H1 (cell line): ENCODE measurements at regions not wholly inside any gene's neighbourhood (a gene's known extent, or its start where the extent isn't known, plus 50 kb on each side); places are given as distances from the start of the nearest gene placed in this dataset.
"Not testable (repeated sequence)": the region's sequence is repeated elsewhere in the genome, so short reads cannot be mapped to it uniquely, and the experiment has no call there.

Experiments
- CTCF ChIA-PET: fragments of 300-600 bp; sonication (Branson Sonifier 250); formaldehyde crosslinking; loops from one replicate; lab custom pipeline; 2021; ENCODE audit not compliant: partially characterized antibody; lab: Charles Lee
- POLR2A ChIA-PET: fragments of 300-600 bp; sonication (Branson Sonifier 250); formaldehyde crosslinking; loops from one replicate; lab custom pipeline; 2021; ENCODE audit warnings: inconsistent platforms; ENCODE audit not compliant: partially characterized antibody; lab: Charles Lee
- DNase-seq, 2 experiments: peaks; one replicate each; pipeline versions ENCODE4 v3.0.0 to v3.0.0-alpha.2; 2010 to 2022; ENCODE audit warnings: low spot score in 2 of 2, low read depth in 1 of 2, mixed read lengths in 1 of 2
- FAIRE-seq: peaks from 2 replicates; lab custom pipeline; 2011; peaks lifted over from hg19 to GRCh38; lab: Jason Lieb, UNC
- H2AFZ ChIP-seq: 2 replicates; pipeline ENCODE4 v1.8.1; 2012; ENCODE audit warnings: low read length, inconsistent platforms
- H2AK5ac ChIP-seq: 2 replicates; pipeline ENCODE4 v1.6.1; 2013; ENCODE audit warnings: low read depth, low read length
- H2BK120ac ChIP-seq: replicated peaks from 2 replicates; pipeline ENCODE3; 2013; ENCODE audit warnings: low read depth, low read length, inconsistent platforms
- H2BK12ac ChIP-seq: 2 replicates; pipeline ENCODE4 v1.6.1; 2013; ENCODE audit warnings: low read depth, low read length
- H2BK15ac ChIP-seq: 2 replicates; pipeline ENCODE4 v1.6.1; 2013; ENCODE audit warnings: low read length
- H2BK20ac ChIP-seq: 2 replicates; pipeline ENCODE4 v1.6.1; 2013; ENCODE audit warnings: low read length
- H2BK5ac ChIP-seq: 2 replicates; pipeline ENCODE4 v1.6.1; 2013; ENCODE audit warnings: low read depth, low read length
- H3K14ac ChIP-seq: 2 replicates; pipeline ENCODE4 v1.6.1; 2013; ENCODE audit warnings: inconsistent platforms; ENCODE audit not compliant: insufficient read length
- H3K18ac ChIP-seq: 2 replicates; pipeline ENCODE4 v1.6.1; 2013; ENCODE audit warnings: low read length; ENCODE audit errors: extremely low read depth
- H3K23ac ChIP-seq: 2 replicates; pipeline ENCODE4 v1.6.1; 2013; ENCODE audit warnings: inconsistent platforms; ENCODE audit not compliant: insufficient read length
- H3K23me2 ChIP-seq: 2 replicates; pipeline ENCODE4 v1.6.1; 2013; ENCODE audit warnings: low read depth, low read length
- H3K27ac ChIP-seq: 2 replicates; pipeline ENCODE4 v1.6.1; 2011; ENCODE audit warnings: low read depth, low read length, inconsistent platforms
- H3K27me3 ChIP-seq, 4 experiments: replicated peaks in 1 of 4; 1 replicate in 1 of 4; 2 replicates in 3 of 4; pipeline versions ENCODE4 v1.6.1 to v1.8.1; 2011 to 2013; ENCODE audit warnings: low read length in 3 of 4, mild to moderate bottlenecking in 3 of 4, inconsistent platforms in 2 of 4, mixed read lengths in 2 of 4, moderate library complexity in 1 of 4; ENCODE audit not compliant: control insufficient read depth in 3 of 4, insufficient read depth in 3 of 4; ENCODE audit errors: extremely low read depth in 1 of 4
- H3K36me3 ChIP-seq, 4 experiments: 2 replicates each; pipeline versions ENCODE4 v1.6.1 to v1.8.1; 2011 to 2013; ENCODE audit warnings: mild to moderate bottlenecking in 4 of 4, low read length in 3 of 4, moderate library complexity in 2 of 4, control low read depth in 1 of 4, inconsistent platforms in 1 of 4; ENCODE audit not compliant: insufficient read depth in 4 of 4, control insufficient read depth in 2 of 4
- H3K4ac ChIP-seq: replicated peaks from 2 replicates; pipeline ENCODE3; 2013; ENCODE audit warnings: low read length, low read depth, mixed read lengths, inconsistent platforms; ENCODE audit not compliant: insufficient read length
- H3K4me1 ChIP-seq, 4 experiments: replicated peaks in 1 of 4; 1 replicate in 1 of 4; 2 replicates in 3 of 4; pipeline versions ENCODE4 v1.6.1 to v1.8.1; 2011 to 2013; ENCODE audit warnings: low read length in 3 of 4, inconsistent platforms in 2 of 4, mixed read lengths in 1 of 4; ENCODE audit not compliant: insufficient read depth in 4 of 4, control insufficient read depth in 3 of 4
- H3K4me2 ChIP-seq, 2 experiments: 2 replicates each; pipeline versions ENCODE4 v1.6.1 to v1.8.1; 2011 to 2013; ENCODE audit warnings: low read depth in 2 of 2, low read length in 2 of 2, control low read depth in 1 of 2, inconsistent platforms in 1 of 2, mild to moderate bottlenecking in 1 of 2; ENCODE audit not compliant: insufficient read depth in 1 of 2
- H3K4me3 ChIP-seq, 4 experiments: fragments of 200-600, 300-600 bp in 1 of 4; sonication (generic), shearing (Covaris generic), sonication (Bioruptor Twin) in 1 of 4; 2 replicates each; pipeline versions ENCODE4 v1.5.1 to v1.8.1; 2011 to 2016; ENCODE audit warnings: low read length in 4 of 4, low read depth in 3 of 4, control low read depth in 2 of 4, inconsistent platforms in 2 of 4, mild to moderate bottlenecking in 2 of 4, mixed read lengths in 1 of 4, moderate library complexity in 1 of 4; ENCODE audit not compliant: insufficient read depth in 2 of 4; ENCODE audit errors: extremely low read depth in 1 of 4
- H3K56ac ChIP-seq: replicated peaks from 2 replicates; pipeline ENCODE3; 2013; ENCODE audit warnings: low read depth, mild to moderate bottlenecking, mixed read lengths, low read length, inconsistent platforms; ENCODE audit not compliant: insufficient read length
- H3K79me1 ChIP-seq: 2 replicates; pipeline ENCODE4 v1.6.1; 2013; ENCODE audit warnings: low read depth, low read length, control low read depth
- H3K79me2 ChIP-seq, 2 experiments: 2 replicates each; pipeline versions ENCODE4 v1.6.1 to v1.8.1; 2012 to 2013; ENCODE audit warnings: low read length in 2 of 2, mild to moderate bottlenecking in 2 of 2, inconsistent platforms in 1 of 2; ENCODE audit not compliant: insufficient read depth in 2 of 2, control insufficient read depth in 1 of 2
- H3K9ac ChIP-seq, 4 experiments: replicated peaks in 1 of 4; 1 replicate in 1 of 4; 2 replicates in 3 of 4; pipeline versions ENCODE4 v1.6.1 to v1.8.1; 2011 to 2013; ENCODE audit warnings: low read depth in 3 of 4, low read length in 3 of 4, control low read depth in 2 of 4, mild to moderate bottlenecking in 2 of 4, moderate library complexity in 2 of 4, inconsistent platforms in 1 of 4; ENCODE audit errors: extremely low read depth in 1 of 4
- H3K9me3 ChIP-seq, 2 experiments: 2 replicates each; pipeline versions ENCODE4 v1.6.1 to v1.8.1; 2012 to 2013; ENCODE audit warnings: mild to moderate bottlenecking in 2 of 2, moderate library complexity in 2 of 2, control low read depth in 1 of 2, inconsistent platforms in 1 of 2, low read depth in 1 of 2, low read length in 1 of 2, mixed read lengths in 1 of 2; ENCODE audit not compliant: insufficient read depth in 2 of 2
- H4K20me1 ChIP-seq, 2 experiments: replicated peaks in 1 of 2; 2 replicates each; pipeline versions ENCODE3 to v1.8.1; 2011 to 2013; ENCODE audit warnings: inconsistent platforms in 2 of 2, low read length in 2 of 2, mild to moderate bottlenecking in 1 of 2; ENCODE audit not compliant: insufficient read depth in 2 of 2, control insufficient read depth in 1 of 2
- H4K5ac ChIP-seq: 2 replicates; pipeline ENCODE4 v1.6.1; 2013; ENCODE audit warnings: low read length, low read depth, mixed read lengths, inconsistent platforms; ENCODE audit not compliant: insufficient read length
- H4K8ac ChIP-seq: 2 replicates; pipeline ENCODE4 v1.8.0; 2013; ENCODE audit warnings: mild to moderate bottlenecking, moderate library complexity, low read length, inconsistent platforms; ENCODE audit not compliant: insufficient read depth; ENCODE audit errors: extremely low read depth
- H4K91ac ChIP-seq: replicated peaks from 2 replicates; pipeline ENCODE3; 2013; ENCODE audit warnings: low read length, mixed read lengths, inconsistent platforms; ENCODE audit not compliant: insufficient read length
- WGBS, 2 experiments: shearing (Covaris generic) in 1 of 2; methylation state at CpG; one replicate each; pipeline versions ENCODE4 v1.1.6 to v1.1.7; 2013 to 2015; ENCODE audit warnings: low lambda C conversion rate in 2 of 2, mixed read lengths in 2 of 2, inconsistent platforms in 1 of 2, low coverage in 1 of 2, missing lambda C conversion rate in 1 of 2; ENCODE audit not compliant: insufficient replicate concordance in 2 of 2, insufficient coverage in 1 of 2, insufficient read length in 1 of 2; ENCODE audit errors: extremely low coverage in 1 of 2, missing lambda C conversion rate in 1 of 2; 5-methylcytosine and 5-hydroxymethylcytosine counted together

GRCh38 chr21:9823197-9824157 lies 697.9 kb upstream of the TPTE start:
- H2BK120ac ChIP-seq, H2BK5ac ChIP-seq, H3K14ac ChIP-seq, H2BK15ac ChIP-seq, H3K18ac ChIP-seq, H3K9ac ChIP-seq, H3K79me2 ChIP-seq, CTCF ChIA-PET, H3K27me3 ChIP-seq, H2AK5ac ChIP-seq, H4K8ac ChIP-seq, H3K23ac ChIP-seq, H2BK12ac ChIP-seq, H3K56ac ChIP-seq, H3K27ac ChIP-seq, H3K9me3 ChIP-seq, H3K4ac ChIP-seq, H3K4me1 ChIP-seq, H2AFZ ChIP-seq, H2BK20ac ChIP-seq, H3K23me2 ChIP-seq, H3K36me3 ChIP-seq, H3K79me1 ChIP-seq, H4K20me1 ChIP-seq, H3K4me2 ChIP-seq, DNase-seq, H4K91ac ChIP-seq, H4K5ac ChIP-seq, FAIRE-seq, POLR2A ChIA-PET, H3K4me3 ChIP-seq: not testable (repeated sequence)
- WGBS, 2 experiments, result no CpG with 5 or more reads among the region's 65 CpGs

GRCh38 chr21:9830801-9831200 lies 690.6 kb upstream of the TPTE start:
- H3K23ac ChIP-seq, H3K4me3 ChIP-seq, H3K36me3 ChIP-seq, H2AFZ ChIP-seq, H2BK5ac ChIP-seq, H4K91ac ChIP-seq, H3K18ac ChIP-seq, H4K8ac ChIP-seq, H4K5ac ChIP-seq, H2AK5ac ChIP-seq, H2BK12ac ChIP-seq, H3K9me3 ChIP-seq, H3K4me1 ChIP-seq, H3K79me2 ChIP-seq, H3K14ac ChIP-seq, H4K20me1 ChIP-seq, POLR2A ChIA-PET, H3K9ac ChIP-seq, H3K27ac ChIP-seq, FAIRE-seq, H2BK20ac ChIP-seq, H2BK15ac ChIP-seq, H3K4ac ChIP-seq, CTCF ChIA-PET, H2BK120ac ChIP-seq, H3K79me1 ChIP-seq, H3K4me2 ChIP-seq, H3K23me2 ChIP-seq, H3K27me3 ChIP-seq, DNase-seq, H3K56ac ChIP-seq: not testable (repeated sequence)
- no CpG with 5 or more reads among the region's 32 CpGs for WGBS, 2 experiments
